Erythroblast (primary cell): ENCODE measurements at regions not wholly inside any gene's neighbourhood (a gene's known extent, or its start where the extent isn't known, plus 50 kb on each side); places are given as distances from the start of the nearest gene placed in this dataset.
"Not testable (repeated sequence)": the region's sequence is repeated elsewhere in the genome, so short reads cannot be mapped to it uniquely, and the experiment has no call there.

Experiments used
- GATA1 ChIP-seq: IDR thresholded peaks from 2 replicates; pipeline ENCODE4 v1.6.1; 2011; ENCODE audit warnings: low read depth, mild to moderate bottlenecking, control low read depth, low read length, moderate library complexity
- POLR2A ChIP-seq: IDR thresholded peaks from 2 replicates; pipeline ENCODE4 v1.6.1; 2011; ENCODE audit warnings: mild to moderate bottlenecking, low read length

GRCh38 chr1:96617375-96617774 lies 104.2 kb upstream of the PTBP2 start:
- not testable (repeated sequence) for TF ChIP-seq POLR2A, GATA1
